Muscle of back (tissue), 3 donors: ENCODE measurements at regions not wholly inside any gene's neighbourhood (a gene's known extent, or its start where the extent isn't known, plus 50 kb on each side); places are given as distances from the start of the nearest gene placed in this dataset.

Source experiments
- DNase-seq, 3 donors: peaks; one replicate each; pipeline versions ENCODE4 v3.0.0 to v3.0.0-alpha.2; 2013

DNA sequence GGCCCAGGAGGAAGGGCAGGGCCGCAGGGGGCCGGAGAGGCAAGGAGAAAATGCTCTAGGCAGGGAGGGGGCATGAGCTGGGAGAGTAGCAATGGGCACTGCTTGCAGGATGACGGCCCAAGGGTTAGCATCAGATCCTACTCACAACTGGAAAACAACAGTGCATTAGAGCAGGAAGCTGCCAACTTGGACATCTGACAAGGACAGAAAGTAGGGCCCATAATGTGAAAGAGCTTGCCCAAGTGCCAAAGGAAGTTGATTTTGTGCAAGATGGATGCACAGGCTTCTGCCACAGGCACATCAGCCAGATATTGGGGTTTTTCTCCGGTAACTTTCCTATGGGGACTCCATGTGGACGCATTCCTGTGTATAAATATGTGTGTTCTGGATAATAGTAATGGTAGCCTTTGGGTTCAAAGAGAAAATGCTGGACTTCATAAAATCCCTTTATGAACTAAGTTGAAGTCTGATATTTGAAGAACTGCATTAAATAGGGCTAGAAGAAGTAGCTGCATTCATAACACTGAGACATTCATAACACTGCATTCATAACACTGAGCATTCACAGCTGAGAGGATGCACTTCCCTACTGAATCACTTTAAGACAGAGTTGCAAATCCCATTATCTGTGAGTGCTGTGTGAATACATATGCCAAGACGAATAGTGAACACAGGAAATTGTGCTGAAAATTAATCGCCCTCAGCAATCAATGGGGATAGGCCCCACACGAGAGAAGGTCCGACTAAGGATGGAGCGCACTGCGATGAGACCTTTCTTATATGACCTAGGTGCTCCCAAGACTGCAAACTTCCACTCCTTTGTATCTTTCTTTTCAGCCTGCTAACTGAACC is 235.6 kb upstream of the PRDM1 start:
- peak in 1 of 3 donors; percentile 69 for DNase-seq

DNA sequence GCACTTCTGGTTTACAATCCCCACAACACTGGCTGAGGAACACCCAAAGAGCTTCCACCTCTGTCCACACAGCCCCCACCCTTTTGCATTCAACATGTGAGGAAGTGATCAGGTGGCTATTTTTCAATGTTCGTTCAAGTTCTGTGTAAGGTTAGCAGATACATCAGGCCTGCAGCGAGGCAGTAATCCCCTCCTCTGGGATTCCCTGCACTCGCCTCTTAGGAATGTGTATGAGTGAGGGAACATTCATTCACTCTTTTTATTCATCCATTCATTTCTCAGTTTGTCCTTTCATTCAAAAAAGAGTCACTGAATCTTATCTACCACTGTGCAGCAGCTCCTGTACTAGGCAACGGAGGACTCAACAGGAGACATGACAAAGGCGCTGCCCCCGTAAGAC is 236.4 kb upstream of the PRDM1 start:
- no peak for DNase-seq

DNA sequence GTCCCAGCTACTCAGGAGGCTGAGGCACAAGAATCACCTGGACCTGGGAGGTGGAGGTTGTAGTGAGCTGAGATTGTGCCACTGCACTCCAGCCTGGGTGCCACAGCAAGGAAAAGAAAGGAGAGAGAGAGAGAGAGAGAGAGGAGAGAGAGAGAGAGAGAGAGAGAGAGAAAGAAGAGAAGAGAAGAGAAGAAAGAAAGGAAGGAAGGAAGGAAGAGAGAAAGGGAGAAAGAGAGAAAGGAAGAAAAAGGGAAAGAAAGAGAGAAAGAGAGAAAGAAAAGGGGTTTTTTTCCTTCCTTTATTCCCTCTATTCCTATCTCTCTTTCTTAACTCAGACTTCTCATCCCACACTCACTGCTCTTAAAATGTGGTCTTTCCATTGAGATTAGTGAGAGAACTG is 238.7 kb upstream of the PRDM1 start:
- no peak for DNase-seq

DNA sequence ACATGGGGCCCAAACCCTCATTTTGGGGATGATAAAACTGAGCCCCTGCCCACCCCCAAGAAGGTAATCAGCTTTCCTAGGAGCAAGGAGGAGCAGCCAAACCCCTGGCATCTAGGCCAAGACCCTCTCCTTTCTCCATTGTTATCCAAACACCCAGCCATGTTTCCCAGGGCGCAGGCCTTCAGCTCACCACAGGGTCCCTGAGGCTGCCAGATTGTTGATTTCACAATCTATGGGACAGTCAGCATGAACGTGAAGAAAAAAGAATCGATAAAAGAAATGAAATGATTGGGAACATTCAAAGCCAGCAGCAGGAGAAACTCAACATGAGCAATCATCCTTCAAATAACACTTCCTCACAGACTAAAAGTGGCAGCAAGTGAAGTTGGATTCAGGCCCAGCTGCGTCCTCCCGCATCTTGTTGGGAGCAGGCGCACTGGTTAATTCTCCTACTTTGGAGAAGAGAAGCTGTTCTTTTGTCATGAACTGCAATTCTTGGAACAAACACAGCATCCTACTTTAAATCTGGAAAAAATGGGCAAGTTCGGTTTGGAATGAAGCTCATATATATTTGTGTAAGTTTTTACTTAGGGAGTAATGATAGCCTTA is 241.8 kb upstream of the PRDM1 start:
- peak; percentile 34 to 59 (median 44) for DNase-seq

DNA sequence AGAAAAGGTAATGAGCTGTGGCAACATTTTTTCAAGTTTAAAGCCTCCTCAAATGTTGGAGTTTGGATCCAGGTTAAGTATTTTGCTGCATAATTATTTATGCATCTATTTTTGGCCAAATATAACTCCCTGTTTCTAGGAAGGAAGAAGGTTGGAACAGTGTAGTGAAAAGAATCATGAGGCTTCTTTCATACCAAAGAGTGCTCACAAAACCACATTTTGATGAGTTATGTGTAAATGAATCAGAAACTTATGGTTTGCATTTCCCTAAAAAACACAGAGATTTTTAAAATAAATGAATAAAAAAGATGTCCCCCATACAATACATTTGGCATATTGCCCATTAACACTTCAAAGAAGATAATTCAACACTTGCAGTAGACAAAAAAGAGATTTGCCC is 246.9 kb upstream of the PRDM1 start:
- peak in 1 of 3 donors; percentile 20 for DNase-seq

DNA sequence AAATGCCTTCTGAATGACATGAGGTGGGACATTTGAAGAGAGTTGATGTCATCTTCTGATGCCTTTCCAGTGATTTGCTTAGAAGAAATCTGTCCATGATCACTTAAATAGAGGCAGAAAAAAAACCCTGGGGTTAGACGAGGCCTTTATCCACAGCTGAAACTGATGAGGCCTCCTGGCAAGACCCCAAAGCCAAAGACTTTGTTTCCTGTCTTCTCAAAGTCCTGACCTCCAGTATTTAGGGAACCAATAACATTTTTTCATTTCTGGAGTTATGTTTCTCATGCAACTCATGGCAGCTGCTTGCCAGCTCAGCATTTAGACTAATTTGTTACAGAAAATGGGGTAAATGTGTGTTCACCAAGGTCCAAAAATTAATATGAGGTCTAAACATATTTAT is 248.0 kb upstream of the PRDM1 start:
- peak in 2 of 3 donors; percentile 33 to 37 for DNase-seq

DNA sequence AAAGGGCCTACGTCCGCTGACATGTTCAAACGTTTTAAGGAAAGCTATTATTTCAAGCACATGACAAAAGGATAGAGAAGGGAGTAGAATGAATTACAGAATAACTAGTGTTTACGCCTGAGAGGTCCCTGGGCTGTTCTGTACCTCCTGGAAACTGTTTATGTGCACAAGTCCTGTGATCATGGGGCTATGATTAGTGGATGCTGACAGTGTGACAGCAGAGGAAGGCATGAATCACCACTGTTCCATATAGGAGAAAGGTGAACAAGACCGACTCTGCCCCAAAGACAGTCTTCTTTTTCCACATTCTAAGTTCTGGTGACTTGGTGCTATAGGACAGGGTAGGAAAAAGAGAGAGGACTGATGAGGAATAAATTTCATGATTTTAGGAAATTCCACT is 249.2 kb upstream of the PRDM1 start:
- no peak for DNase-seq

DNA sequence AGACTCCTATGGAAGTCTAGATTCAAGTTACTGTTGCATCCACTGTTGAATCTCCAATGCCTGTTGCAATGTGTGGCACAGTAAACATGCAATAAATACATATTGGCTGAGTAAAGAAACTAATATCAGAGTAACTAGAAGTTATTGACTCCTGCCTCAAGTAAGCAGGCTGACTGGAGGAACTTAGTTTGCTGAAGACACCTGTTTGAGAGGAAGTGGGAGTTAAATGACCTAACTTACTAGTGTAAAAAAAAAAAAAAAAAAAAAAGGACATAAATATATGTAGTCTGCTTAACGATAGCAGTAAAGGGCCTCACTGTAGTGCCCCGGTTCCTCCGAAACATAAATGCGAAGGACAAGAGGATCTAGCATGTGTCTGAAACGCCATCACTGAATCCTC is 249.8 kb upstream of the PRDM1 start:
- no peak for DNase-seq

DNA sequence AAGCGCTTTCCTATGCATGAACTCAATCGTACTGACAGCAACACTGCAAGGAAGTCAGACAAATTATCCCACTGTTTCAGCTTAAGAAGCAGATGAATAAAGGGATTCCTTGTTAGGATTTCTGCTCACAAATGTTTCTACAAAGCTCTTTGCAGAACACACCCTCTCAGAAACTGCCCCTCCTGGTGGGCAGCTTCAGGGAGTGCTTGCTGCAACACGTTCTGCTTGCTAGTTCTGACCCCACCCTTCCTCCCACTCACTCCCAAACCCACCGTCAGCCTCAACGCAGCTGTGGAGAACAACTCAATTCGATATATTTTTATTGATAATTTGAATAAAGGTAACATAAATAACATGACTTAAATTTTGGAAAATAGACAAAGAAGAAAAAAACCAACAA is 250.8 kb upstream of the PRDM1 start:
- peak in 1 of 3 donors; percentile 44 for DNase-seq

DNA sequence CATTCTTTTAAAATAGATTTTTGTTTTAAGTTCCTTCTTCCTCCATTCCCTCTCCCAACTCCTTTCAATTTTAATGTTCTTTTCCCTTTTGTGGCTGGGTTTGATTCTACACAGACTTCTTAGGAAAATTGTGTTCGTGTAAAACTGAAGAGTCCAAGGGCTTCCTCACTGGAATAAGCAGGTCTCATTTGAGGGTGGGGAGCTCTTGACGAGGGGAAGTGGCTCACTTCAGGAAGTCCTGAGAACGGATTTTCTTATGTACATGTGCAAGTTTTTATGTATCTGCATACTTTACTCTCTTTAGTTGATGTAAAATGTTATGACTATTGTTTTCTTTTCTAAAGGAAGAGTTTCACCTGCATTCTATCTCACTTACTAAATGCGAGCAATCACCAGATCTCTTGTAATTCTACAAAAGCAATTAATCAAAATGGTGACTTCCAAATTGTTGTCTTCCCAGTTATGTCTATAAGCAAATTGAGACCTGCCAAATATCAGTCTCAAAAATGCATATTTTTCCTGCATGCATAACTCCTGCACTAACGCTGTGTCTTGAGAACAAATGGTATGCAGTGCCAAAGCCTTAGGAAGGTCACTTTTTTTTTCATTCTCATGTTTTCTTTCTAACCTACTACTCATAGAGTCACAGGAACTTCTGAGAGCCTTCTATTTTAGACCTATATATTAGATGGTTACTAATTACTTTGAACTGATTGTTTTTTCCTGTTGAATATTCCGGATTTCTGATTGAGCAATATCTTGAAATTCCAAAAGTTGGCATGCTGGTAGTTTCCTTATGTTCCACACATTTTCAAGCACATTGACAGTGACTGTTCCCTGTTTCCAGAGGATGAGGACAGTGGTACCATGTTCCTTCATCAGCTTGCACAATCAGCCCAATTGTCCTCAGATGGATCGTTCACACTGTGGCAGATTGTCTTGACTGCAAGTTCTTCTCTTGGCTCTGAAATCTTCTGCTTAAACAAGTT is 251.9 kb upstream of the PRDM1 start:
- DNase-seq = no peak

DNA sequence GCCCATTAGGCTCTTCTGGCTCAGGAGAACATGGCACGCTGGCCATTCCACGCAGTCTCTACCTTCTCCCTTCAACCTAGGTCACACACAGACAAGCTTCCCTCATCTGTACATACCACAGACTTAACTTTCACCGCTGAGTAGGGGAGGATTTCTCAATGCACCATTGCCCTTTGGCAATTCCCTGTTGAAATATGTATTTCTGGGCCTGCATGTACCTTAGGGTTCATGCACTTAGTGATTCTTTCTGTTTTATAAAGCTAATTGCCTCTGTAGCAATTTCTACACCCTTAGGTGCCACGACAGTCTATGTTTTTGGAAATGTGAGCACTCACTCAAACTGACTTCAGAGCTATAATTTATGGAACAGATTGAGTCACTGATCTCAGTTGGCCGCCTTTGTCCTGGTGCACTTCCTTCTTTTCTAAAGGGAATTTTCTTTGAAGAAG is 253.8 kb upstream of the PRDM1 start:
- no peak for DNase-seq

DNA sequence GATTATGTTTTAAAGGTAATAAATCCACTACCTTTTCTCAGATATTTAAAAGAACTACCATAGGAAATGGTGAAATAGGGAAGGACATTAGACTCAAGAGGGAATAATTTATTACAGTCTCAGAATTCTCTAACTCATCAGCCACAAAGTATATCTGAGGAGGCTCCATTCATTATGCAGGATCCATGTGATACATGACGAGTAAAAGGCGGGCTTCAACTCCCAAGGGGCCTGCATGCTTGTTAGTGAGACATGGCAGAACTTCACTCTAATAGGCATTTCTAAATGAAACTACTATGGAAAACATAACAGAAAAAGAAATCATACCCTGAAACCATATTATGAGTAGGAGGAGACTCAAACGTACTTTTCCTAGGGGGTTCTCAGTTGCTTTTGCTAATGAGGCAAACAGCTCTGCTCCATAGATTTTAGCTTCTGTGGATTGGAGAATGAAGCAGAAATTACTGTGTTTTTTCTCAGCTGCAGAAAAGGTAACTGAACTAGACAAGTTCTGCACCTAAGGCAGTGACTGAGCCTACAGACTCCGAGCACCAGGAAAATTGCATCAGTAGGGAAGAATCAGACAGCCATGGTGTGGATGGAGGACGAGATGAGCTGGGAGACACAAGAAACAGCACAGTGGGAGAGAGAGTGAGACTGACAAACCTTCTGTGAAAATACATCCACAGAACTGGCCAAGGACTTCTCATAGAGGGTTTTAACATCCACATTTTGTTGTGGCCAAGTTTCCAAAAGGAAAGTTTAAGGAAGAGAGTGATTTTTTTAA is 254.6 kb upstream of the PRDM1 start:
- DNase-seq = no peak

DNA sequence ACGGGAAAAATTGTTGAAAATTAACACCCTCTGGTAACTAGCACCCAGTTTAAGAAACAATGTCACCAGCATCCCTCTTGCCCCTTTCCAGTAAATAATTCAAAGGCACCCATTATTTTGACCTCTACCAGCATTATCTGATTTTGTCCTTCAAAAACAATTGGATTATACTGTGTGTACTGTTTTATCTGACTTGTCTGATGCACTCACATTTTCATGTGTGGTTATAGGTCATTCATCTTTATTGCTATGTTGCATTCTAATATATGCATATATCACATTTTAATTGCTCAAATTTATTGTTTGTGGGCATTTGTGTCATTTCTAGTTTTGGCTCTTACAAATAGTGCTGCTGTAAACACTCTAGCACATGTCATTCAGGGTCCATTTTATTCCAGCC is 260.9 kb upstream of the PRDM1 start:
- no peak for DNase-seq

DNA sequence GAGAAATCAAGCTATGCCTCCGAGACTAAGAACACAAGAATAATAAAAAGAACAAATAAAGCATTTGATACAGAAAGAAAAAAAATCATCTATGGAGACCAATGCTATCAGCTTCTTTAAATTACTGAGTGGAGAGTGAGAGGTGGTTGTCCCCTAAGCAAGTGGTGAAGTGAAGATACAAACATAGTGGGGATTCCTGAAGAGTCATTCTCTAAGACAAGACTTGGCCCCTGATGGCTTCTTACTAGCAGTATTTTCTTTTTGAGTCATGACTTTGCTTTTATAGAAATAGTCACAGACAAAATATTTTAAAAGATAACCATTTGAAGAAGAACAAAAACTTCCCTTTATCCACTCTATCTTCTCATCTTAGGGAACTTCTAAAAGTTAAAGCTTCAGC is 261.4 kb upstream of the PRDM1 start:
- no peak for DNase-seq

DNA sequence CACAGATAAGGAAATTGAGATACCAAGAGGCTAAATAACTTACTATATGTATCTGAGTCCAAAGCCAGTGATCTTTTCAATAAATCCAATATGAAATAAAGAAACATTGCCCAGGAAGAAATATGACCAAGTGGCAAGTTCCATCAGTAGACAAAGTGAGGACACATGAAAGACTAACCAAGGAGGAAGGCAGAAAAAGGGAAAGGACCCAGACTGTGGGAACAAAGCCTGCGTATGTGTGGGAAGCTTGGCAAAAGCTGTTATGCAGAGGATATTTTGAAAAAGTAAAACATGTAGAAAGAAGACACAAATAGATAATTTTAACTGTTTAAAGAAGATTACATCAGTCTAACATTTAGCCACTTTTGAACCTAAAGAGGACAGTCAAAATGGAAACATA is 264.4 kb upstream of the PRDM1 start:
- DNase-seq = no peak

DNA sequence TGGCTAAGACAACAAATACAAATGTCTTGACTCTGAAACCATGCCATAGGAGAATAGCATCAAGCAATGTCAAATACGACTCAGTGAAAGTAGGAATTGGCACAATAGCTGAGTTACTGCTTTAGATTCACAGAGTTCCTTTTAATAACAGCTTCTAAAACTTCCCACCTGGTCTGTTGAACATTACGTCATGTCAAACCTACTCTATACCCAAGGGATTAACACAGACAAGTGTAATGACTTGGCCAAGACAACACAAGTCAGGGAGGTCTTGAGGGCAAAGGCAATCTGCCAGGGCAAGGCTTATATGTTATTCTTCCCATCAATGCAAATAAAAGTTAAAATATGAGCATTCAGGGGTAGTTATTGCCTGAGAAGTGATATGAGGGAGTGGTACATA is 265.1 kb upstream of the PRDM1 start:
- DNase-seq = no peak

DNA sequence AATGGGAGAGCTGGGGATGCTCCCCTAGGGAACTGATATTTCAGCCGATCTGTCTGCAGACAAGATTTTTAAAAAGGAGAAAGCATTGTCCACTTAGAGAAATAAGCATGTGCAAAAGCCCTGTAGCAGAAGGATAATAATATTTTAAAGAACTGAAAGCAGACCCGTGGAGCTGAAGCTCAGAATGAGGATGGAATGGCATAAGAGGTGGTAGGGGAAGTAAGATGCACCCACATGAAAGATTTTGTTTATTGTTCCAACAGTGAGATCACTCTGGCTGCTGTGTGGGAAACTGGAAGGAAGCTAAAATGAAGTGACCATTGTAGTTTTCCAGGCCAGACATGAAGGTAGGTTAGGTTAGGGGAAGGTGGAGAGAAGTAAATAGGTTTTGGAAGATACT is 266.4 kb upstream of the PRDM1 start:
- no peak for DNase-seq

DNA sequence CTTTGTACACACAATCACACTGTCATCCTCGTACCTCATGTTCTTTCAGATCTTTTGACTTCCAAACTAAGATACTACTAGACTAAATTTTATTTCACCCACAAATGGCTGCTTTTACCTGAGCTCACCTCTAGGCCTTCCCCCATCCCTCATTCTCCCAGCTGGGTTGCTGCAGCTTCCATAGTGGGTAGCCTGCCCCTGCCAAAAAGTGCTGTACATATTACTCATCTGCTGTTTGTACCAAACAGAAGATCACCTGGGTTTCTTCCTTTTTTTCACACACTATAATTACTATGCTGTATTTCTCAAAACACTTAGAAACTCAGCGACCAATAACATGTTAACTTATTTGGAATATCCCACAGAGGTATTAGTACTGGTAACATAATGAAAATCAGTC is 267.6 kb upstream of the PRDM1 start:
- DNase-seq = no peak

DNA sequence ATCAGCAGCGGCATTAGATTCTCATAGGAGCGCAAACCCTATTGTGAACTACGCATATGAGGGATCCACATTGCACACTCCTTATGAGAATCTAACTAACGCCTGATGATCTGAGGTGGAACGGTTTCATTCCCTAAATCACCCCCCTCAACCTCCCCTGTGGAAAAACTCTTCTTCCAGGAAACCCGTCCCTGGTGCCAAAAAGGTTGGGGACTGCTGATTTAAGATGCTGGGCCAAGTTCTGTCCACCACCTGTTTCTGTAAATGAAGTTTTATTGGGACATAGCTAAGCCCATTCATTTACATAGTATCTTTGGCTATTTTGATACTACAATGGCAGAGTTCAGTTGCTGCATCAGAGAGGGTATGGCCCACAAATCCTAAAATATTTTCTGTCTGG is 268.2 kb upstream of the PRDM1 start:
- no peak for DNase-seq

DNA sequence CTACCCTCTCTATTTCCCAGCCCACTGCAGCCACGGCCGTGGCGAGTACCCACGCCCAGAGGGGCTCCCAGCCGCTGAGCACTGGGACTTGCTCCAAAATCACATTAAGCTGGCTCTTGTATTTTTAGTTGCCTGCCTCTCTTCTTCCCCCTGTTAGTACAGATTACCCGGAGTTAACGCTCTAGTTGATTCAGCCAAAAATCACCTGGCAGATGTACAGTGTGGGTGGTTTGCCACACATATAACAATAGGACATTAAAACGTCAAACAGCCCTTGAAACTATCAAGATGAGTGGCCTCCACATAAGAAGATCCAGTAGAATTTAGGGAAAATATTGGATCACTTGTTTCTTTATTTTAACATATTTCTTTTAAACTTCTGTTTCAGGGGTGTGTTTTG is 268.8 kb upstream of the PRDM1 start:
- DNase-seq = no peak

DNA sequence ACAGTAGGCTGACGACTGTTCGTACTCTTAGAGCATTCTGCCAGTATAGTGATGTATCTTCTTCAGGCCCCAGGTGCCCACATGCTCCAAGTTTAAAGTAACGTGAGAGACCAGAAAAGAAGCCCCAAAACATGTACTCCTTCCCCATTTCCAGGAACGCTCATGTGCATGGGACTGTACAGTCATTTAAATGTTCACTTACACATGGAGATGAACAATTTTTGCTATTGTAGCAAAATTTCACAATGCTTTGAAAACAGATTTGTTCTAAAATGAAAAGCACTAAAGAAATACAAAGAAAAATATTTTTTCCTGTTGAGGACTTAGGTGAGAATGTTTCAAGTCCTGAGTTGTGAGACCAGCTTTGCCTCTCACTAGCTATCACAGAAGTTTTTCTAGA is 269.3 kb upstream of the PRDM1 start:
- DNase-seq = no peak
